ENCODE measurements at regions not wholly inside any gene's neighbourhood (a gene's known extent, or its start where the extent isn't known, plus 50 kb on each side); places are given as distances from the start of the nearest gene placed in this dataset.

DNA sequence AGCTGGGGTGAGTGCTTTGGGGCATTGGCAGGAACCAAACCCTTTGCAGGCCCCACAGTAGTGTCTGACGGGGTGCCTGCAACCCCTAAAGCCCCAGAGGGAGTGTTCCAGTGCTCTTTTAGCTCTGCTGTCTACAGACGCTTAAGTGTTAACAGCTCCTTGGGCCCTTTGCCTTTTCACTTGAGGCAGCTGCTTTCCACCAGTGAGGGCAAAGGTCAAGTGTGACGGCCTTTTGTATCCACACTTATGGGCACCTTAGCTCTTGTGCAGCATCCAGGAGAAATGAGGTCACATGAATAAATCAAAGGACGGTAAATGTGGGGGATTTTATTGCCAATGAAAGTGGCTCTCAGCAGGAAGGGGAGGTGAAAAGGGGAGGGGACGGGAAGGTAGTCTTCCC, 241.4 kb upstream of the PCSK5 start:
- TF ChIP-seq, protein P1, sequence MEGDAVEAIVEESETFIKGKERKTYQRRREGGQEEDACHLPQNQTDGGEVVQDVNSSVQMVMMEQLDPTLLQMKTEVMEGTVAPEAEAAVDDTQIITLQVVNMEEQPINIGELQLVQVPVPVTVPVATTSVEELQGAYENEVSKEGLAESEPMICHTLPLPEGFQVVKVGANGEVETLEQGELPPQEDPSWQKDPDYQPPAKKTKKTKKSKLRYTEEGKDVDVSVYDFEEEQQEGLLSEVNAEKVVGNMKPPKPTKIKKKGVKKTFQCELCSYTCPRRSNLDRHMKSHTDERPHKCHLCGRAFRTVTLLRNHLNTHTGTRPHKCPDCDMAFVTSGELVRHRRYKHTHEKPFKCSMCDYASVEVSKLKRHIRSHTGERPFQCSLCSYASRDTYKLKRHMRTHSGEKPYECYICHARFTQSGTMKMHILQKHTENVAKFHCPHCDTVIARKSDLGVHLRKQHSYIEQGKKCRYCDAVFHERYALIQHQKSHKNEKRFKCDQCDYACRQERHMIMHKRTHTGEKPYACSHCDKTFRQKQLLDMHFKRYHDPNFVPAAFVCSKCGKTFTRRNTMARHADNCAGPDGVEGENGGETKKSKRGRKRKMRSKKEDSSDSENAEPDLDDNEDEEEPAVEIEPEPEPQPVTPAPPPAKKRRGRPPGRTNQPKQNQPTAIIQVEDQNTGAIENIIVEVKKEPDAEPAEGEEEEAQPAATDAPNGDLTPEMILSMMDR (conservative IDR thresholded peaks at IDR 0.05; ENCODE audit: low read length) = no peak
- no peak for TF ChIP-seq EZH2phosphoT487 (IDR thresholded peaks at IDR 0.05; ENCODE audit: borderline replicate concordance)

All from Loucy (cell line).